Stimulated activated CD4-positive, alpha-beta T cell treated with anti-CD3 and anti-CD28 coated beads, Interleukin-12 subunit alpha, Interleukin-12 subunit beta, amount 100 ng/mL, for 4 hours (primary cell): ENCODE measurements at regions not wholly inside any gene's neighbourhood (a gene's known extent, or its start where the extent isn't known, plus 50 kb on each side); places are given as distances from the start of the nearest gene placed in this dataset.
"Not testable (repeated sequence)": the region's sequence is repeated elsewhere in the genome, so short reads cannot be mapped to it uniquely, and the experiment has no call there.

Experiments used
- DNase-seq: peaks from one replicate; pipeline ENCODE4 v3.0.0-alpha.2; 2020

DNA sequence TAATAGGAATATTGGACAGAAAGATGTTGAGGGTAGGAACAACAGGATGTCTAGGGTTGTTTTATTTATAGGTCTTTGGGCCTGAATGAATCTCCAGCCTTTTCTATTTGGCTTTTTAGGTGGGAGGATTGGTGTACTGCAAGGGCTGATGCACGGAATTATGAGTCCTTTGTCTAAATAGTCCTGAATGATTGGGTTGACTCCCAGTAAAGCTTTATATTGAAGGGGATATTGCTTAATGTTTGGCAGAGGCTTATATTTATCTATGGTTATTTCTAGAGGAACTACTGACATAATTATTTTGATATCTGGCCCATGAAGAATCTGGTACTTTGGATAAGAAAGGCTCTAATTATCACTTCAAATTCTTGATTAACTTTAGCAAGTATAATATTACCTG, 253.6 kb upstream of the AVPR1A start:
- DNase-seq, result no peak

DNA sequence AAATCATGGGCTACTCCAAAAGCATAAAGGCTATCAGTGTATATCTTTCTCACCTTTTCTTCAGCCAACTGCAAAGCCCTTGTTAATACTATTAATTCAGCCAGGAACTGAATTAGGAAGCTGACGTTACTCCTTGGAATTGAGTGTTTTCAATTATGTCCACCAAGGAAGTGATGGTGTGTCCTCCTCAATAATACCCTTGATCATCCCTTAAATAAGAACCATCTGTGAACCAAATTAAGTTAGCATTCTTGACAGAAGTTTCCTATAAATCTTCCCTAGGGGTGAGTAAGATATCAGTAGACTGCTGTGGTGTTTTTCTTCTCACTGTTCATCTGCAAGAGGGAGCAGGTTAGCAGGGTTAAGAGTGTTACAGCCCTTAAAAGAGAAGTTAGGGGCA, 252.3 kb upstream of the AVPR1A start:
- no peak for DNase-seq

DNA sequence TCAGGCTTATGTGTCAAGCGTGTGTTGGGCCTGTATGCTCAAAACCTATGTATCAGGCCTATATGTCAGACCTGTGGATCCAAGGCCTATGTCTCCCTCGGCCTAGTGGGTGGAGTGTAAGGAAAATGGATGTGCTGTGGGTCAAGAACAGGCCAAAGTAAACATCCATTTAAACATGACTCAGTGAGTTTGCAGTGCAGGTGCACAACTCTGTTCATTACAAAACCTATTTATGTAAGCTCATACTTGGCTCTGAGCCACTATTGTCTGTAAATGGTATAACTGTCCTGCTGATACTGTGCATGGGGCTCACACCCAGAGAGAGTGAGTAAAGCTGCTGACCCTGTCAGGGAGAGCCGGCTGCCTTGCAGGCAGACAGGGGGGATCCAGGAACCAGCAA, 249.7 kb upstream of the AVPR1A start:
- no peak for DNase-seq

DNA sequence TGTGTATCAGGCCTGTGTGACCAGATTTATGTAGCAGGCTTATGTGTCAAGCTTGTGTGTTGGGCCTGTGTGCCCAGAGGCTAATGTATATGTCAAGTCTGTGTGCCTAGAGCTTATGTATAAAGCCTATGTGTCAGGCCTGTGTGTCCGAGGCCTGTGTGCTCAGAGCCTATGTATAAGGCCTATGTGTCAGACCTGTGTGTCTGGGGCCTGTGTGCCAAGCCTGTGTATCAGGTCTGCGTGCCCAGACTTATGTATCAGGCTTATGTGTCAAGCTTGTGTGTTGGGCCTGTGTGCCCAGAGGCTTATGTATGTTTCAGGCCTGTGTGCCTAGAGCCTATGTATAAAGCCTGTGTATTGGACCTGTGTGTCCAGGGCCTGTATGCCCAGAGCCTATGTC, 249.3 kb upstream of the AVPR1A start:
- DNase-seq, result no peak

DNA sequence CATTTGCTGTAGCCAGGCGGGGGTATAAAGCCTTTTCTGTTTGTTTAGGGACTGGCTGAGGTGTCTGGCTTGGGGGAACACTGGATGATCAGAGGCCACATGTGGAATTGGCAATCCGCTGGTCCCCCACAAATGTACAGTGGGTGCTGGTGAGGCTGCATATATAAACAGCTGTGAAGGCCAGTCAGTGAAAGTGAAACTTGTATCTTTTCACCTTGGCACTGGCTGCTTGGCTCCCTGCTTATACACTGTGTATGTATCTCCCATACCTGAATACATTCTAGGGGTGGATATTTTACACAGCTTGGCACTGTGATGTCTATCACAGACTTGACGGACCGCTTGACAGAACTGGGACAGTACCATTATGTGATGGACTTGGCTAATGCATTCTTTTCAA, 246.8 kb upstream of the AVPR1A start:
- DNase-seq, result no peak

DNA sequence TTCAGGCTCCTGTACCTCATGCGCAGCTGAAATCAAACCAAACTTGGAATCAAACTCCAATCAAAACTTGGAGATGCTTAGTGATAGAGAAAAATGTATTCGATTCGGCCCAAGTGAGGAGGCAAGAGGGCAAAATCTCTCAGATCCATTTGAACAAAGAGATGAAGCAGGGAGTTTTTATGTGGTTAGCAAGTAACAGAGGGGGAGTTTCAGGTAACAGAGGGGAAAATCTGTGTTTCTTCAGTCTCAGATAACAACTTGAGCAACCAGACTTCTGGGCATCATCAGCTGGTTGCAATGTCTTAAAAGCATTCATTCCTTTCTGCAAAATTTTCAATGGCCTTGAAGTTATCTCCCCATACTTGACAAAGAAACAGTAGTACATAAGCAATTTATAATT, 245.1 kb upstream of the AVPR1A start:
- no peak for DNase-seq

- no peak for DNase-seq
Observed at GRCh38 chr12:63394983-63395382, 244.0 kb upstream of the AVPR1A start.

DNA sequence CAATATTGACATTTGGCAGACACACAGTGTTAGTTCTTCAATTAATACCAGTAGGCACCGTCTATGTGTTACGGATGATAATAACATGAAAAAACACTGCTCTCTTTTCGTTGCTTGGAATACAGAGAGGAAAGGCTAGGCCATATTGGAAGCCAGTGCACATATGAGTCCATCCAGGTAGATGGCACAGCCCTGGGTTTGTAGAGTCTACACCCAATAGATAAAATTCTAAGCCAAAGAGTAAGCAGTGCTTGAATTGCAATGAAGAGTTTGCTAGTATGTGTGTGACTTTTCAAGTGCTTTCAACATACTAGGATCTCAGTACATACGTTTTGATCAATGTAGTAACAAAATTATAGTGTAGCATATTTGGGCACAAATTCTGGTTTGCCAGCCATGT, 243.3 kb upstream of the AVPR1A start:
- no peak for DNase-seq

- DNase-seq, result no peak
Observed at GRCh38 chr12:63389211-63389610, 238.2 kb upstream of the AVPR1A start.

GRCh38 chr12:63387771-63388170, 236.8 kb upstream of the AVPR1A start:
- DNase-seq, result no peak

DNA sequence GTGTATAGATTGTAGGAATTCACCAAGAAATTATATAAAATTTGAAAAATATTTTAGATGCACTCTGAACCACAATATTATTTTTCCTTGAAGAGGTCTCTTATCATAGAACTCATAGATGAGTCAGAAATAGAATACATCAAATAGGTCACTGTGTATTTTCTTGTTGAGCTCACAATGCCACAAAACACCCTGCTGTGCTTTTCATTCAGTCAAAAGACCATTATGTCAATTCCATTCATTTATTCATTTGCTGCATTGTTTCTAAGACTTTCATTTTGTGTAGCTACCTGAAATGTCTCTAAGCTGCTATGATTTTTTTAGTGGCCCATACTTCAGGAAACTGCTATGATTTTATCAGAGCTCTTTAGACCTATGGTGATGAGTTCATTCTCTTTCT, 231.9 kb upstream of the AVPR1A start:
- no peak for DNase-seq

DNA sequence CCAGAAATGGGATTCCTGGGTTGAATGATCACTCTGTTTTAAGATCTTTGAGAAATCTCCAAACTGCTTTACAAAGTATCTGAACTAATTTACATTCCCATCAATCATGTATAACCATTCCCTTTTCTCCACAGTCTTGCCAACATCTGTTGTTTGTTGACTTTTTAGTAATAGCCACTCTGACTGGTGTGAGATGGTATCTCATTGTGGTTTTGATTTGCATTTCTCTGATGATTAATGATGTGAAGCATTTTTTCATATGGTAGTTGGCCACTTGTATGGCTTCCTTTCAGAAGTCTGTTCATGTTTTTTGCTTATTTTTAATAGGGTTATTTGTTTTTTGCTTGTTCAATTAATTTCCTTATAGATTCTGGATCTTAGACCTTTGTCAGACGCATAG, 211.8 kb upstream of the AVPR1A start:
- no peak for DNase-seq

- no peak for DNase-seq
Observed at GRCh38 chr12:63362166-63362565, 211.2 kb upstream of the AVPR1A start.

GRCh38 chr12:63354969-63355368, 204.0 kb upstream of the AVPR1A start:
- no peak for DNase-seq

DNA sequence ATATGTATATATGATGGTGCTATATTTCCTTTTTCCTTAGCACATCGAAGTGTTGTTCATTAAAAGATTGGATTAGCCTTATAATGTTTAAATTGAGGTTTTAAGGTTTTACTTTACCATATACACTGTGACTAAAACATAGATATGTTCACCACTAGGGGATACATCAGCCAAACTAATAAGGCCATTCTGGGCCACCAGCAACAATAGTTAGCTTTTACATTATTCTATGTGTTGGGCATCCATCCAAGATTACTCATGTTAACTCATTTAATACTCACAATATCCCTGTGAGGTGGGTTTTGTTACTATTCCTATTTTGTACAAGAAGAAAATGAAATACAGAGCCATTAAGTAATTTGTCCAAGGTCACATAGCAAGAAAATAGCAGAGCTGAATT, 202.6 kb upstream of the AVPR1A start:
- DNase-seq, result no peak

DNA sequence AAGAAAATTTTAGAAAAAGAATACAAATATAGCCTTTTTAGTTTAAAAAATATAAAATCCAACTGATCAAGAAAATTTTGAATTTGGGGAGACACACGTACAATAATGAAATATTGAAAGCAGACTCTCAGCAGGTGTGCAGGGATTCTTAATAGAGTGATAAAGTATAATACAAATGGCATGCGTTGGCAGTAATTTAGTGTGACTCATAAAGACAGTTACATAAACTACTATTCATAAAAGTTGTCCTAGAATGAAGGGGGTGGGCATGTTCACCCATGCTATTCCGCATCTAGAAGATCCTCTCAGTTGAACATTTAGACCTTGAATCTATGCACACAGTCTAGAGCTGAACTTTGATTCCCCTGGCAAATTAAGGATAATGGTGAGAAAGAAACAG, 200.4 kb upstream of the AVPR1A start:
- no peak for DNase-seq

DNA sequence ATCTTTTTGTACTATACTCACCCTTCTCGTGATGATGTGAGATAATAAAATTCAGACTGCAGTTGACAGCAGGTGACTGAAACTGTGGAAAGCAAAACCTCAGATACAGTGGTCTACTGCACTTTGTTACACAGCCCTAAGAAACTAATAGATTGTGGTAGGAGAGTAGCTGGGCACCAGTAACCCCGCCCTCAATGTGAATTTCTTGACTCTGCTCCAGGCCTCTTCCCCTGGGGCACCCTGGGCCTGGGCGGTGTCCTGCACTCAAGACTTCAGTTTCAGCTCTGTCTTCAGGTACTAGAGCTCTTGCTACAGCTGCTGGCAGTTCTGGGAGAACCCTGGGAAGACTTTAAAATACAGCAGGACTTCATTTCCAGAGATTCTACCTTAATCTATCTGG, 197.6 kb upstream of the AVPR1A start:
- DNase-seq, result no peak

DNA sequence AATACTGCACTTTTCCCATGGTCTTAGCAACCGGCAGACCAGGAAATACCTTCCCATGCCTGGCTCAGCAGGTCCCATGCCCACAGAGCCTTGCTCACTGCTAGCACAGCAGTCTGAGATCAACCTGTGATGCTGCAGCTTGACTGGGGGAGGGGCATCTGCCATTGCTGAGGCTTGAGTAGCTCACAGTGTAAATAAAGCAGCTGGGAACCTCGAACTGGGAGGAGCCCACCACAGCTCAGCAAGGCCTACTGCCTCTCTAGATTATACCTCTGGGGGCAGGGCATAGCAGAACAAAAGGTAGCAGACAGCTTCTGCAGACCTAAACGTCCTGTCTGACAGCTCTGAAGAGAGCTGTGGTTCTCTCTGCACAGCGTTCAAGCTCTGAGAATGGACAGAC, 186.2 kb upstream of the AVPR1A start:
- DNase-seq, result not testable (repeated sequence)

DNA sequence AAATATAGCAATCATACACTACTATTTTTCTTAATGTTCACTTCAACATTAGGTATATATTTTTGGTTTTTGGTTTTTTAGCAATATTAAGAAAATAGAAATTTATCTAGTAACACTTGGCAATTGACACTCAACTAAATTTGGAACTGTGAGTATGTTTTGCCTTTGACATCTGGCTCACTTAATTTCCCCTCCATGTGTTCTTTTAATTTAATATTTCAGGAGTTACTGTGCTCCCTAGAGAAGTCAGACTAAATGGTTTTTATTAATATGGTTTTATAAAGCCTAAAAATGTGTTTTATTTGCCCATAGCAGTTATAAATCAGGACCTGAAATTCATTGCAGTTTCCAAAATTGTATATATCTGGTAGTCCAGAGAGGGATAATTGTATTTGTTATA, 175.3 kb upstream of the AVPR1A start:
- no peak for DNase-seq

DNA sequence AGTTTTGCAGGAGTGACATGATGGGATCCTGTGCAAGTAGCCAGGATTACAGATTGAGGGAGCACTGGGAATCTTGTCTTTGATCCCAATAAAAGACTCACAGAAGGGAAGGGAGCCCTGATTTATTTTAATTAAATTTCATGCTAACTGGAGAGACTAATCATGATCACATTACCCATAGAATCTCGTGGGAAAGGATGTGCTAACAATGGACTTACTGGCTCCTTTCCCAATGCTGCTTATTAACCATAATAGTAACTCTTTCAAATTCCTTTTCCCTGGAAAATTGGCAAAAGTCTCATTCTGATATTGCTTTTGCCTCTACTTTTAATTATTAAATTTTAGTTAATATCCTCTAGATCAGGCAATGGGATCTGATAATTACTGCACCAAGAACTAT, 174.8 kb upstream of the AVPR1A start:
- no peak for DNase-seq

GRCh38 chr12:63323942-63324341, 172.9 kb upstream of the AVPR1A start:
- no peak for DNase-seq

DNA sequence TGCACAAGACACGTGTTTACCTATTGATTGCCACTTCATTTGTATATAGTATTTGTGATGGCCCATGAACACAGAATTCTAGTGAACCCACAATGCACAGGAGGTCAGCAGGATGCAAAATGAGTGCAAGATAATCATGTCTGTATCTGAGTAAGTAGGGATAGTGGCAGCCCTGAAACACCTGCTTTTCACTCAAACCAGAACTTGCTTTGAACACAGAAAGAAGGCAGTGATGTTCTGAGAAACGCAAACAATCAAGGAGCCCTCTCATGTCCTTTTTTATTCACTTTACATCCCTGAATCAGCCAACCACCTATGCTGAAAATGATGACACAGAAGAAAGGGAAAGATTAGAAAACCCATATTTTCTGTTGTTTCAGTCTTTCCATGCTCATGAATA, 170.4 kb upstream of the AVPR1A start:
- DNase-seq, result no peak

- DNase-seq, result no peak
Observed at GRCh38 chr12:63319936-63320633, 169.1 kb upstream of the AVPR1A start.

DNA sequence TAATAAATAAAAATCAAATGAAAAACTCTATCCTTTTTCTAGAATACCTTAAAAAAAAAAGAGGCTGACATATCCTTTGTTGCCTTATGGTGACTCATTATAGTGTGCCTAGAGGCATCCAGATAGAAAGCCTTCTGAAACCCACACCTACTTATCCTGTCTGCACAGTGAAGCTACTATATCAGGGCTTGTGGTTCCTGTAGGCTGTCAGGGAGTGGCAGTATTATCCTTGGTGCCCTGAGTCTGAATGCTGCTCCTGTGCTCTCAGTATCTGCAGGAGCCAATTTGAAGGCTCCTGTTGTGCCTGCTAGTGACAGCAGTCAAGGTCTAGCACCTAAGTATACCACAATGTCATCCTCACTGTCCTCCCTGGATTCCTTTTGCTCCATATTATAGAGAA, 168.4 kb upstream of the AVPR1A start:
- DNase-seq, result no peak

- no peak for DNase-seq
Observed at GRCh38 chr12:63318933-63319332, 167.9 kb upstream of the AVPR1A start.

GRCh38 chr12:63318313-63318712, 167.3 kb upstream of the AVPR1A start:
- DNase-seq, result no peak
